ENCODE measurements at regions not wholly inside any gene's neighbourhood (a gene's known extent, or its start where the extent isn't known, plus 50 kb on each side); places are given as distances from the start of the nearest gene placed in this dataset.

DNA sequence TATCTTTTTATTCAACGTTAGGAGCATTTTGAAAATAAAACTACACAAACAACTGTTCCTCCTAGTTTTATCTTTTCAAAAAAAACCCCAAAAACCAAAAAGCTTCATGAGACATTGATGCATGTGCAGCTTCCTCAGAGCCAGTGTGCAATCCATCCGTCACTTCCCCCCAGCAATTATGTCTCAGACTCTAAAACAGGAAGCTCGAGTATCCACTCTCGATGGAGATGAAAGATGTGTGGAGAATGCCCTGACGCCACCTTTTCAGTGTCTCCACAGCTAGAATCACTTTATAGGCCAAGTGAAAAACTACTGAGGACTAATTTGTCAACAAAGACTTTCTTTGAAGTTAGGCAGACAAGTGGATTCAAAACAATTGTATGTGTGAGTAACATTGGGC, 408.9 kb upstream of the SMARCA2 start:
- no peak for TF ChIP-seq POLR2AphosphoS5 (IDR thresholded peaks at IDR 0.05; ENCODE audit: low read depth, low read length)
- TF ChIP-seq POLR2A (IDR thresholded peaks at IDR 0.05; ENCODE audit: low read depth, low read length): no peak
